H1 (cell line): ENCODE measurements at regions not wholly inside any gene's neighbourhood (a gene's known extent, or its start where the extent isn't known, plus 50 kb on each side); places are given as distances from the start of the nearest gene placed in this dataset.

ENCODE experiments used
- CTBP2 ChIP-seq: IDR thresholded peaks from 2 replicates; pipeline ENCODE4 v1.7.0; 2011; ENCODE audit warnings: borderline replicate concordance, mild to moderate bottlenecking, moderate library complexity, mixed read lengths, low read length; ENCODE audit not compliant: insufficient read depth, insufficient read length
- SP2 ChIP-seq: IDR thresholded peaks from 2 replicates; pipeline ENCODE4 v1.6.1; 2012; ENCODE audit warnings: mild to moderate bottlenecking, low read length, inconsistent platforms
- TBP ChIP-seq: IDR thresholded peaks from 2 replicates; pipeline ENCODE4 v1.6.1; 2011; ENCODE audit warnings: low read depth, low read length, improper control_type of control experiment

- TF ChIP-seq TBP (no peak), SP2 (no peak), CTBP2 (no peak)
Measured at GRCh38 chr1:187655104-187655503, 826.4 kb downstream of the PLA2G4A start (continued).
